HG03064 (cell line): ENCODE measurements at regions not wholly inside any gene's neighbourhood (a gene's known extent, or its start where the extent isn't known, plus 50 kb on each side); places are given as distances from the start of the nearest gene placed in this dataset.
"Not testable (repeated sequence)": the region's sequence is repeated elsewhere in the genome, so short reads cannot be mapped to it uniquely, and the experiment has no call there.

Experiments
- ATAC-seq: cut with Tn5 transposase; IDR thresholded peaks from one replicate; pipeline ENCODE4 v1.9.1; 2021; ENCODE audit warnings: low read depth; ENCODE audit not compliant: unreplicated experiment

GRCh38 chr18:40357536-40357935 lies 1597.5 kb upstream of the PIK3C3 start:
- ATAC-seq = no peak

GRCh38 chr18:40356168-40356567 lies 1598.9 kb upstream of the PIK3C3 start:
- ATAC-seq = no peak

GRCh38 chr18:40355726-40356125 lies 1599.3 kb upstream of the PIK3C3 start:
- no peak for ATAC-seq

GRCh38 chr18:40348196-40348595 lies 1606.8 kb upstream of the PIK3C3 start:
- no peak for ATAC-seq

- no peak for ATAC-seq
Measured at GRCh38 chr18:40347261-40347660, 1607.8 kb upstream of the PIK3C3 start.

- no peak for ATAC-seq
Measured at GRCh38 chr18:40346146-40346545, 1608.9 kb upstream of the PIK3C3 start.

- no peak for ATAC-seq
Measured at GRCh38 chr18:40341701-40342100, 1613.3 kb upstream of the PIK3C3 start.

GRCh38 chr18:40338284-40338683 lies 1616.8 kb upstream of the PIK3C3 start:
- ATAC-seq = no peak

GRCh38 chr18:40326985-40327384 lies 1628.0 kb upstream of the PIK3C3 start:
- no peak for ATAC-seq

GRCh38 chr18:40325988-40326387 lies 1629.0 kb upstream of the PIK3C3 start:
- ATAC-seq = no peak

- ATAC-seq = no peak
Measured at GRCh38 chr18:40314199-40314598, 1640.8 kb upstream of the PIK3C3 start.

- no peak for ATAC-seq
Measured at GRCh38 chr18:40313030-40313642, 1641.9 kb upstream of the PIK3C3 start.

- no peak for ATAC-seq
Measured at GRCh38 chr18:40307627-40308026, 1647.4 kb upstream of the PIK3C3 start.

- no peak for ATAC-seq
Measured at GRCh38 chr18:40296717-40297413, 1658.2 kb upstream of the PIK3C3 start.

- ATAC-seq = no peak
Measured at GRCh38 chr18:40292985-40293710, 1661.9 kb upstream of the PIK3C3 start.

GRCh38 chr18:40283560-40283959 lies 1671.5 kb upstream of the PIK3C3 start:
- no peak for ATAC-seq

GRCh38 chr18:40281356-40281755 lies 1673.7 kb upstream of the PIK3C3 start:
- ATAC-seq = not testable (repeated sequence)

- ATAC-seq = no peak
Measured at GRCh38 chr18:40274618-40275196, 1680.3 kb upstream of the PIK3C3 start.

- ATAC-seq = no peak
Measured at GRCh38 chr18:40272630-40273231, 1682.3 kb upstream of the PIK3C3 start.

GRCh38 chr18:40259115-40259835 lies 1695.8 kb upstream of the PIK3C3 start:
- ATAC-seq = no peak
